ENCODE measurements at regions not wholly inside any gene's neighbourhood (a gene's known extent, or its start where the extent isn't known, plus 50 kb on each side); places are given as distances from the start of the nearest gene placed in this dataset.
"Not testable (repeated sequence)": the region's sequence is repeated elsewhere in the genome, so short reads cannot be mapped to it uniquely, and the experiment has no call there.

- no TSS peak for BruUV-seq (replicated peaks)
- intact Hi-C loops (cut with micrococcal nuclease), result no loop called here
- no peak for ATAC-seq
- Histone ChIP-seq H3K9me2 (replicated peaks; ENCODE audit: low read length) (no peaks in the 10 kb centered on the region), H3K4me3 (ENCODE audit: low read length) (no peak overlapping the region), H3K9ac (ENCODE audit: low read length) (no peak overlapping the region), H4K20me1 (ENCODE audit: low read length) (no peaks in the 10 kb centered on the region), H3F3A (ENCODE audit: low read length, unreplicated experiment) (no peaks in the 10 kb centered on the region), H2AFZ (ENCODE audit: low read length) (no peak overlapping the region), H3K79me2 (ENCODE audit: low read length) (no peaks in the 10 kb centered on the region), H3K4me2 (ENCODE audit: low read length) (no peak overlapping the region), H3K4me1 (ENCODE audit: insufficient read depth, low read length) (no peaks in the 10 kb centered on the region), H3K9me3 (ENCODE audit: low read length) (no peaks in the 10 kb centered on the region), H3K27me3 (ENCODE audit: low read length) (no peaks in the 10 kb centered on the region), H3K36me3 (ENCODE audit: low read depth, low read length) (no peaks in the 10 kb centered on the region), H3K27ac (ENCODE audit: low read length) (no peak overlapping the region)
- CTCF ChIA-PET, result no interaction called here
- TF ChIP-seq CTCF (conservative IDR thresholded peaks at IDR 0.05; ENCODE audit: low read depth, low read length) (no peak), EZH2 (IDR thresholded peaks at IDR 0.05; ENCODE audit: low read length, unreplicated experiment) (no peak), EZH2phosphoT487 (IDR thresholded peaks at IDR 0.05; ENCODE audit: borderline replicate concordance, low read length) (no peak)
- POLR2A ChIA-PET (ENCODE audit: unreplicated experiment), result no interaction called here
- DNase-seq, result no peak
Measured at GRCh38 chr16:58882292-58882691, 148.2 kb upstream of the GOT2 start.

GRCh38 chr16:58878641-58879040 lies 144.5 kb upstream of the GOT2 start:
- H3K9me2 ChIP-seq (replicated peaks; ENCODE audit: low read length); H3K4me1 ChIP-seq (ENCODE audit: insufficient read depth, low read length); H3K36me3 ChIP-seq (ENCODE audit: low read depth, low read length); H3K9ac ChIP-seq (ENCODE audit: low read length); H3K27me3 ChIP-seq (ENCODE audit: low read length); H3F3A ChIP-seq (ENCODE audit: low read length, unreplicated experiment); H4K20me1 ChIP-seq (ENCODE audit: low read length); H2AFZ ChIP-seq (ENCODE audit: low read length); H3K9me3 ChIP-seq (ENCODE audit: low read length); H3K4me2 ChIP-seq (ENCODE audit: low read length); DNase-seq; H3K79me2 ChIP-seq (ENCODE audit: low read length); intact Hi-C loops (cut with micrococcal nuclease); H3K27ac ChIP-seq (ENCODE audit: low read length); POLR2A ChIA-PET (ENCODE audit: unreplicated experiment); ATAC-seq; BruUV-seq (replicated peaks); H3K4me3 ChIP-seq (ENCODE audit: low read length); CTCF ChIA-PET: not testable (repeated sequence)

GRCh38 chr16:58866935-58867334 lies 132.8 kb upstream of the GOT2 start:
- POLR2A ChIA-PET (ENCODE audit: unreplicated experiment), result no interaction called here

More at GRCh38 chr16:58866935-58867334, 132.8 kb upstream of the GOT2 start:
- Histone ChIP-seq H3K4me2 (ENCODE audit: low read length) (no peak overlapping the region), H3K9me2 (replicated peaks; ENCODE audit: low read length) (no peaks in the 10 kb centered on the region), H3F3A (ENCODE audit: low read length, unreplicated experiment) (no peaks in the 10 kb centered on the region), H3K79me2 (ENCODE audit: low read length) (no peaks in the 10 kb centered on the region), H4K20me1 (ENCODE audit: low read length) (no peaks in the 10 kb centered on the region), H3K36me3 (ENCODE audit: low read depth, low read length) (no peaks in the 10 kb centered on the region), H3K4me3 (ENCODE audit: low read length) (no peak overlapping the region), H3K9ac (ENCODE audit: low read length) (no peak overlapping the region), H3K27me3 (ENCODE audit: low read length) (peaks cover 28% of the 10 kb centered on the region), H3K4me1 (ENCODE audit: insufficient read depth, low read length) (no peaks in the 10 kb centered on the region), H3K27ac (ENCODE audit: low read length) (no peak overlapping the region), H3K9me3 (ENCODE audit: low read length) (no peaks in the 10 kb centered on the region), H2AFZ (ENCODE audit: low read length) (no peak overlapping the region)
- ATAC-seq, result no peak
- CTCF ChIA-PET, result no interaction called here
- no peak for DNase-seq
- BruUV-seq (replicated peaks), result no TSS peak
- intact Hi-C loops (cut with micrococcal nuclease), result no loop called here
- TF ChIP-seq EZH2 (IDR thresholded peaks at IDR 0.05; ENCODE audit: low read length, unreplicated experiment) (no peak), EZH2phosphoT487 (IDR thresholded peaks at IDR 0.05; ENCODE audit: borderline replicate concordance, low read length) (no peak), CTCF (conservative IDR thresholded peaks at IDR 0.05; ENCODE audit: low read depth, low read length) (no peak)

All from PC-3 (cell line).